EL (cell line): ENCODE measurements at regions not wholly inside any gene's neighbourhood (a gene's known extent, or its start where the extent isn't known, plus 50 kb on each side); places are given as distances from the start of the nearest gene placed in this dataset.
"Not testable (repeated sequence)": the region's sequence is repeated elsewhere in the genome, so short reads cannot be mapped to it uniquely, and the experiment has no call there.

Source experiments
- DNase-seq: peaks from one replicate; pipeline ENCODE4 v3.0.0-alpha.2; 2016

DNA sequence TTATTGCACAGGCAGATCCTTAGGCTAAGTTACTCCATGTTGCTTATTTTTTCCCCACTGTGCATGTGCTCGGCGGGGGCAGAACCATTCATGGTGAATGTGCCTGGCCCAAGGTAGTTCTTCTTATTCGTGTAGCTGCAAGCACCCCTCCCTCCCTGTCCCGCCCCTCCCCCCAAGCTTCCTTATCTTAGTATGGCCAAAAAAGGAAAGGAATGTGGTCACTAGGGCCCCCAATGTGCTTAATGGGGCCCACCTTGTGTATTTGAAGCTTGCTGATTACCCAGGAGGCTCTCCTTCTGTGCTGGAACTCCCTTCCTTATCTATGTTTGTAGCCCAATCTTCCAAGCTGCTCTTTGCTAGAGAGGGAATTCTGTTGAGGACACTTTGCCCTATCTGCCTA is 1259.7 kb upstream of the RAG2 start:
- no peak for DNase-seq

DNA sequence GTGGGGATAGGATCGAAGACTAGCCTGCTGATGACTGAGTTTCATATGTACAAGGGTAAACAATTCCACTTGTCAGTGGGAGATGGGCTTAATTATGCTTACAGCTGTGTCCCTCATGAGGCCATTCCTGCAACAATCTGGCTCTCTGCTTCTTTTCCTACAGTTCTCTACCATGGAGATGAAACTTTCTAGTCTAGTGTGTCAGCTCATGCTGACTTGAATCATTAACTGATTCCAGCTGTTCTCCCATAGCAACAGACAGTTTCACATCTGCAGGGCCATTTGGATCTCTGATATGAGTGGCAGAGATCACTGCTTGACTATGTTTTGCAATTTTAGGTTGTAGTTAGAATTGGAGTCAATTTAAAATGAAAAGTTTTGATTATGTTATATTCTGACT is 1251.7 kb upstream of the RAG2 start:
- DNase-seq, result no peak

DNA sequence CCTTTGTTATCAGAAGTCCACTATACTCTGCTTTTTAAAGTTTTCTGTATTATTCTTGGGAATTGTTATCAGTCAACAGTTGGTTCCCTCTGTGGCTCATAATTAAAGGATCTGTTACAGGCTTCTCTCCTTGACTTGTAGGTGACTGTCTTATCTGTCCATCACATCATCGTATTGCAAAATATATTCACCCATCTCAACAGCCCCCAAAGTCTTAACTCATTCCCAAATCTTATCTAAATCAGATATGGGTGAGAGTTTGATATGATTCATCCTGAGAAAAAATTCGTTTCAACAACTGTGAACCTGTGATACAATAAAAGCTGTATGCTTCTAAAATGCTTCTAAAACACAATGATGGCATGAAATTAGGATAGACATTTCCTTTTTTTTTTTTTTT is 1245.6 kb upstream of the RAG2 start:
- no peak for DNase-seq

DNA sequence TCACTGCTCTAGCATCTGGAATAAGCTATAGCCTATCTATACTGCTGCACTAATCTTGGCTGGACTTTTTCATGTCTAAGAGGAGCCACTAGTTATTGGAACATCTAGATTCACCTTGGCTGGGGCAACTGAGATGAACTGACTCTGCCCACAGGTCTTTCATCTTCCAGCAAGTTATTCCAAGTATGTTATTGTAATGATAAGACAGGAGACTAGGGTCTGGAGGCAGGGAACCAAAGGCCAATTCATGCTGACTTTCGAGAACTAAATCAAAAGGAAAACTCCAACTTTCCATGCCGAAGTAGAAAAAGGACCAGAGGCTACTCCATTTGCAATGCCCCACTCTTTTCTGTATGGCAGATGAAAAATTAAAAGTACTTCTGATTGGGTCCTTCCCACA is 1243.0 kb upstream of the RAG2 start:
- no peak for DNase-seq

DNA sequence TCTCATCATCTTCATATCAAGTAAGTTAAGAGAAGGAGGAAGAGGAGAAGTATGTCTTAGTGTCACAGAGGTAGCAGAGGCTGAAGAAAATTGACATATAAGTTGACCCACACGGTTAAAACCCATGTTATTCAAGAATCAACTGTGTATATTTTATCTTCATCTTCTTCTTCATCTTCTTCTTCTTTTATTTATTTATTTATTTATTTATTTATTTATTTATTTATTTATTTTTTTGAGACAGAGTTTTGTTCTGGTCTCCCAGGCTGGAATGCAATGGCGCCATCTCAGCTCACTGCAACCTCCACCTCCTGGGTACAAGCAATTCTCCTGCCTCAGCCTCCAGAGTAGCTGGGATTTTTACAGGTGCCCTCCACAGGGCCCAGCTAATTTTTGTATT is 1242.3 kb upstream of the RAG2 start:
- DNase-seq, result not testable (repeated sequence)

DNA sequence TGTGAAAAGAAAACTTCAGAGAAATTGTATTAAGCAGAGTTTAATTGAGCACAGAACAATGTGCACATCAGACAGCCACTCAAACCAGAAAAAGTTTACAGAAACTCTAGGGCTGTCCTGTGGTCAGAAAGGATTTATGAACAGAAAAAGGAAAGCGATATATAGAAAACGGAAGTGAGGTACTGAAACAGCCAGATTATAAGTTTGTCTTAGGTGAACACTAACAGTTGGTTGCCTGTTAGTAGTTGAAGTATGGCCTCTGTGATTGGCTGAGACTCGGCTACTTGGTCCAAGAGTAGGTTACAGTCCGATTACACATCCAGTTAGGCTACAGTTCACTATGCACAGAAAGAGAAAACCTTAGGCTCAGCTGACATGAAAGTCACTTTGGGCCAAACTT is 1232.5 kb upstream of the RAG2 start:
- DNase-seq, result no peak

DNA sequence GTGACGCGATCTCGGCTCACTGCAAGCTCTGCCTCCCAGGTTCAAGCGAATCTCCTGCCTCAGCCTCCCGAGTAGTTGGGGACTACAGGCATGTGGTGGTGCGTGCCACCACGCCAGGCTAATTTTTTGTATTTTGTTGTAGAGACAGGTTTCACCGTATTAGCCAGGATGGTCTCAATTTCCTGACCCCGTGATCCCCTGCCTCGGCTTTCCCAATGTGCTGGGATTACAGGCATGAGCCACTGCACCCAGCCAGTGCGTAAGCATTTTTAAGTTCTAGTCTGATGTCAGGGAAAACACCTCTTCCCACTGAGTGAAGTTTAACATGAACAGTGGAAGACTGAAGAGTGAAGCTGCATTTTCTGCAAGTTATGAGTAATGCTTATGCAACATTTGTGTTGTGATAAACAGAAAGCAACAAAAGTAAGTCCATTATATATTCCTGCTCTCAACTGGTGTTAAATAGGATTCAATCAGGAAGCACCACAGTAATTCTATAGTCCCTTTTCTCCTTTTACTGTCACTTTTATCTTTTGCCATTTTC is 1219.8 kb upstream of the RAG2 start:
- DNase-seq, result no peak

DNA sequence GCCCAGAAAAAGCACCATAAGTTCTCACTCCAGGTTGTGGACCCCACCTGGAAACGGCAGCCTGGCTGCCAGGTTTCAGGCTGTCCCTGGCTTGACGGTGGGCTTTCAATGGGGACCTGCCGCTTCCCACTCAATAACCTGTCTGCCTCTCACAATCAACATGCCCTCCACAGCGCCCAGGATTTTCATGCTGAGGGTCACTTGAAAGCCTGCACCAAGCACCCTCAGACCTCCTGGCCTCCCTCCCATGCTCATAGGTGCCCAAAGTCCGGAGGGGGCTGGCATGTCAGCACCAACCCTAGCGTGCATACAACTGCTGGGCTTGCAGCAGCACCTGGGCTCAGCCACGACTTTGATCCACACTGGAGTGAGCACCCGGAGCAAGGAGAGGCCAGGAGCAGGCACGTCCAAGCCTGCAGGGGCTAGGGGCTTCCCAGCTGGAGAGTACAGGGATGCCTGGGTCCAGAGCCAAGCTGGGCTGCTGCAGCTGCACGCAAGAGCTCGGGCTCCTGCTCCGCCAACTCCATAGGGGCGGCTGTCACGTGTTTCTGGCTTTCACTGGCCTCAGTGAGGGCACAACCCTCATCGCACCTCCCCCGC is 1214.3 kb upstream of the RAG2 start:
- DNase-seq, result no peak

DNA sequence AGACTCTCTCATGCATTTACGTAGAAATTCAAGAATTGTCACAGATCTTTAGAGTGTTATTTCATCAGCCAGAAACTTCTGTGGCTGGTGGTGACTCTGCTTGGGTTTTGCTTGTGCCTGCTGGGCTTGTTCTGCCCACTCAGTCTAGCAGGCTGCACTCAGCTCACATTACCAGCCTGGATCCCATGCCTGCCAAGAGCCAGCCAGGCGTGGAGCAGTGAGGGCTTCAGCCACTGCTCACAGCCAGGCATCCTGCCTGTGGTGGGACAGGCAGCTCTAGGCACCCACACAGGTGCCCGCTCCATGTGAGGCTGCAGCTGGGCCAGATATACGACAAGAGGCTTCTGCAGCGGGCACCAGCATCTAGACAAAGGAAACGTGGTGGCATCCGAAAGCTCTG is 1213.3 kb upstream of the RAG2 start:
- DNase-seq, result no peak

DNA sequence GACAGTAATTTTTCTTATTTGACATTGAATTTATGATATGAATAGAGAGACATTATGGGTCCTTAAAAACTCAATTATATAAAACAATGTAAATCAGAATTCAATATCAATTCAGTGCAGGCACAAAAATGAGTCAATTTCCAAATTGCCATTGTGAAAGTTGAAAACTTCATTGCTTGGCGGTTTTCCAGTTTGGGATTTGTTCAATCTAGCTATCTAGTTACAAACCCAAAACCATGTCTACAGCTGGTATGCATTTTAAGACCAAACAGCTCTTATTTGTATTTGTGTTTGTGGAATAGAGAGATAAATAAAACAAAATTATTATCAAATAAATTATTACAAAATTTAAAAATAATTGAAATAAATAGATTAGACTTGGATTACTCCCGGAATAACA is 1206.6 kb upstream of the RAG2 start:
- no peak for DNase-seq

DNA sequence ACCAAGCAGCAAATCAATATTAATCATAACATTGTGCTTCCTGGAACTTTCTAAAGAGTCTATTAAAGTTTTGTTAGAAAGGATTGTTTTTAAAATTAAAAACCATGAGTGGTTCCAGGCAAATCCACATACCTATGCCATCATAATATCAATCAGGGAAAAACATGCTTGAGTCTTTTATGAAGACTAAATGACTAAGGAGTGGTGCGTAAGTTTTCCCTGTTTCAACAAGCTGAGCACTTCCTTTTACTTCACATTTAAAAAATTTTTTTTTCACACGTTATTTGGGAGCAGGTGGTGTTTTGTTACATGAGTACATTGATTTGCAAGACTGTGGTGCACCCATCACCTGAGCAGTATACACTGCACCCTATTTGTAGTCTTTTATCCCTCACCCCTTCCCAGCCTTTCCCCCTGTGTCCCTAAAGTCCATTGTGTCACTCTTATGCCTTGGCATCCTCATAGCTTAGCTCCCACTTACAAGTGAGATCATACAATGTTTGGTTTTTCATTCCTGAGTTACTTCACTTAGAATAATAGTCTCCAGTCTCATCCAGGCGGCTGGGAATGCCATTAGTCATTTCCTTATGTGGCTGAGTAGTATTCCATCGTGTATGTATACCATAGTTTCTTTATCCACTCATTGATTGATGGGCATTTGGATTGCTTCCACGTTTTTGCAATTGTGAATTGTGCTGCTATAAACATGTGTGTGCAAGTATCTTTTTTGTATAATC is 1190.3 kb upstream of the RAG2 start:
- peak; percentile 93 for DNase-seq

DNA sequence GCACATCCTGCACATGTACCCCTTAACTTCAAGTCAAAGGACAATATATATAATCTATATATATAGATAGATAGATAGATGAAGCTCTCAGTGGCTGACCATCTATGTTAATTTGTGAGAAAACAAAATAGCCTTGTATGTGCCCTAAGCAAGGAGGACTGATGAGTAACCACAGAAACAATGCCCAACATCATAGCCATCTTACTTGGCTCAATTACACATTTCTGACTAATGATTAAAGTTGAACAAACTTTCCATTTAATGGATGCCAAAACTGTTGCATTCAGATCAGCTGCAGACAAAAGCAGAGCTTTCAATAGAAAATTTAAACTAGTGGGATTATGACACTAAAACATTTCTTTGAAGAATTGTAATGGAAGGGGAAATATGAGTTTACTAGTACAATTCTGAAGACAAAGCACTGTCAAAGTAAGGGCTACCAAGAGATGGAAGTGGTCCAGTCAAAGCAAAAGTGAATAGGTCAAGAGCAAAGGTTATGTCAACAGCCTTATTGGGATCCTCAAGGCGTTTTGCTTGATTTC is 1188.2 kb upstream of the RAG2 start:
- DNase-seq, result peak; percentile 69

DNA sequence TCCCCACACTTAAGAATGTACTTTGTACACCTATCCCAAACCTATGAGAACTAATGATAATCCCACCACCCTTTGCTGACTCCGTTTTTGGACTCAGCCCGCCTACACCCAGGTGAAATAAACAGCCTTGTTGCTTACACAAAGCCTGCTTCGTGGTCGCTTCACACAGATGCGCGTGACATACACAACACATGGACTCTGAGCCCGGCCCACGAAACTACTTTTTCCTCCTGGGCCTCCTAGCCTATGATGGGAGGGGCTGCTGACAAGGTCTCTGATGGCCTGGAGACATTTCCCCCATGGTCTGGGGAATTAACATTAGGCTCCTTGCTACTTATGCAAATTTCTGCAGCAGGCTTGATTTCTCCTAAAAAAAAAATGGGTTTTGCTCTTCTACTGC is 1176.4 kb upstream of the RAG2 start:
- no peak for DNase-seq

DNA sequence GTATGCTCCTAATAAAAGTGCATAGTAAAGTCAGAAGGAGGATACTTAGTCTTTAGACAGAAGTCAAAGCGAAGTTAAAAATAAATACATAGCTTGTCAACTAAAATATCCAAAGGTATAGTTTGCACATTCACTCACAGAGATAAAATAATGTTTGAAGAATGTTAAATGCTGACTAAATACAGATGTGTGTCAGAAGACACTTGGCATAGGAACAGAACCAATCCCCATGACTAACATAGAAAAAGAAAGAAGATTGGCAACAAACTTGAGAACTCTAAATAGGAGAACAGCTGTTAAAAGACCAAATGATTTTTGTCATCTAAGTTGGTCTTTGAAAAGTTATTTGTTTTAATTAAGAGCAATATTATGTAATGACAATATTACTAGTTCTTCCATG is 1172.1 kb upstream of the RAG2 start:
- no peak for DNase-seq

DNA sequence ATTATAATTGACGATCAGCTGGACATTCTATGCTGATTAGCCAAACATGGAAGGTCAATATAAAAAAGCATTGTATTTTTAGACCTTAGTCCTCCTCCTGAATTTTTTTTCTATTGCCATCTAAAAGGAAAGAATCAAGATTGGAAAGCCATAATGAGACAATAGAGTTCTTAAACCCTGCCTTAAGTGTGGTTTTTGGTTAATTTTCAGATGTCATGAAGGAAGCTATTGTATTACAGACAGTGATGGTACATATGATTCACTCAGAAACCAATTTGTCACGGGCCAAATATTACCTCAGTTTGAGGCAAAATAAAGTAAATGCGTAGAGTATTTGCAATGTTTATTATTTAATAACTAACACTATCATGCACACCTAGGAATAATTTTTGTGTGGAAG is 1164.0 kb upstream of the RAG2 start:
- DNase-seq, result no peak

DNA sequence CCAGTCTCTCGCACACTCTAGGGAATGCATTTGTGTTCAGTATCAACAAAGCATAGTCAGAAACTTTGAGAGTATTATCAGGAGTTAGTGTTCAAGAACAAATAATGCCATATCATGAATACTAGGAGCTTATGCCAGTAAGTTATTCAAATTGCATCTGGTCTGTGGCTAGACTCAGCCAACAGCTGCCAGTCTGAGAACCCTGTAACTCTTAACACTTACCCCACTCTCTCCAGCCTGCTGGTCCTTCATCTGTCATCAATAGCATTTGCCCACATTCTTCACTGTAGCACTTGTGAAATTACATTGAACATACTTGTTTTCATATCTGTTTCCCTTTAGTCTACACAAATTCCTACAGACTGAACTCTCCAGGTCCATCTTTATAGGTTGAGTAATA is 1157.5 kb upstream of the RAG2 start:
- no peak for DNase-seq

DNA sequence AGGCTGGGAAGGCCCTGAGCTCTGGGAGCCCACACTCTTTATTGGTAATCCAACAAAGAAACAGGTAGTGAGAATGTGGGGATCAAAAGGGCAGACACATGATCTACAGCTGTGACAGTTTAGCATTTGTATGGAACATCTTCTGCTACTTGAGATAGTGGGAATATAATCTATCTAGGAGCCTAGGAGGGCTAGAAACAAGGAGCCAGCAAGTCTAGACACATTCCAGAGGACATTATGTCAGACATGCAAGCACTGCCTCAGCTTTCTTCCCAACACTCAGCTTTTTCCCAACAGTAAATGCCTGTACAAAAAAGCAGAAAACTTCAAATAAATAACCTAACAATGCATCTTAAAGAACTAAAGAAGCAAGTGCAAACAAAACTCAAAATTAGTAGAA is 1150.6 kb upstream of the RAG2 start:
- DNase-seq, result no peak

DNA sequence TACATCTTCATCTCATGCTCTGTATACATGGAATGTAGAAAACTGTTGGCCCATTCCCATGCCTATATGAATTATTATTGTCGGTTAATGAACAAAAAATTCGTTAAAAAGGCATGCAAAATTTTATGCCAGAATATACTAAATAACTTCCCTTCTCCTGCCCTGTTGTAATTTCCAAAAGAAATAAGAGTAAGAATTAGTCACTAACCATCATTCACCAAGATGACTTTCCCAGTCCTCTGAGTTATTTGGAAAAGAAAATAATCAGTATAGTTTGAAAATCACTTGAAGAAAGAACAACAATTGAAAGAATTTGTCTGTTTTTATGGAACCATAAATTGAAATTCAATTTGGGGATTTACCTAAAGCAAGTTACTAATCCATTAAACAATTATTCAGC is 1149.1 kb upstream of the RAG2 start:
- DNase-seq, result no peak

DNA sequence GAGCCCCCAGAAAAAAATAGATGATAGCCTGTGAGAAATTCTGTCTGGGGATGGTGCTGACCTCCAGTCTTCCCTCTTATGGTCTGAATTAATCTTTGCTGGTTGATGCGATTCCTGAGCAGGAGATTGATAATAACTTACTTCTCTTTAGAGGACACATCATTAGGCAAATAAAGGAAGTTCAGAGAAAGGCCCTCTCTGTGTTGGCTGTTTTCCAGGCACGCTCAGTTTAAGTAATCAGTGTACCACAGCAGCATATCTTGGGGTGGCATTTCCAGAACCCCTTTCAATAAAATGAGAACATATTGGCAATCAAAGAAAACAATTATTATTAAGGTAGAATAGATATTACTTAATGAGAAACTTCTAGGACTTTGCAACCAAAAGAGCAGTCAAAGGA is 1129.3 kb upstream of the RAG2 start:
- no peak for DNase-seq

DNA sequence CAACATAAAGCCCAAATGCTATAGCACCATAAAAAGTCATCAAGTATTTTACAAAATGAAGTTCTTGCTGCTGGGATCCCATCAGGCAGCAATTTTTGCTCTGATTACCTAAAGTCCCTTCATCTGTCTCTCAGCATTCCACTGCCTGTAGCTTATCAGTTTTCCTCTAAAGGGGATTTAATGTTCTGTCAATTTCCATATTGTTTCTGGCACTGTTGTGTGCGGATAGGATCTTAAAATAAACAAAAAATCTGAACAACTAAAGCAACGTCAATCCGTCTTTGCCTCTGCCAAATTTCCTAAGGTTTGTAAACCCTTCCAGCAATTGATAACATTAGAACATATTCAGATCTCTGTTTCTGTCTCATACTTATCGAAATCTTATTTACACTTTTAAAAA is 1126.3 kb upstream of the RAG2 start:
- no peak for DNase-seq

DNA sequence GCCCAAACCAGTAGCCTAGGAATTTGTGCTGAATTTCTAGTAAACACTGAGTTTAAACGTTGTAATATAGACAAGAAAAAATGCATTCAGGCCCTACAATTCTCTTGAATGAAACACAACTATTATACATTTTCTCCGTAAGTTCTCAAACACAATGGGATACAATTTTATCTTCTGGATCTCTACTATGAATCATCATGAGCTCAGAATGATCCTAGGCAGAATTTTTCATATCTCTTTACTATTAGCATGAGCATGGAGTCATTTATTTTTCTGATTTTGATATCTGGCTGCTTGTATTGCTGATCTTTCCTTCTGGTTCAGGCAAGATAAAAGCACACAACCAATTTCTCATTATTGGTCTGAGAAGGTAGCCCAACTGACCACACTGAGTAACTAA is 1123.4 kb upstream of the RAG2 start:
- peak; percentile 18 for DNase-seq

DNA sequence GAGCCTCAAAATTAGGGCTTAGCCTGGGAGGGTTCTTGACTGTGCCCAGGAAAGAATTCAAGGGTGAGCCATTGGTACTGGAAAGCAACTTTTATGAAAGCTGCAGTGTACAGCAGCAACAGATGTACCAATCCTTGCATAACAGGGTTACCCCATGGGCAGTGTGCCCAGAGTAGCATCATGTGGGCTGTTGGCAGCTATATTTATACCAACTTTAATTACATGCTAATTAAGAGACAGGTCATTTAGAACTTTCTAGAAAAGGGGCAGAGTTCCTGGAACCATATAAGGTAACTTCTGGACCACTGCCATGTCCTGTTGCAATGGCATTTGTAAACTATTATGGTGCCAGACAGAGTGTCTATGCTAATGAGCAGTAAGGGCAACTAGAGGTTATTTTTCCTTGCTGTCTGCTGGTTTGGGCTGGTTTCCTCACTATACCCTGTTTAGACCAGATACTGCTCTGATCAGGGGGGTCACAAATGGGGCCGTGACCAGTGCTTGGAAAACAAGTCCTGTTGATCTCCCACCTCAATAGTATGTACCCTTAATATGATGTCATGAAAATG is 1120.5 kb upstream of the RAG2 start:
- DNase-seq, result no peak

DNA sequence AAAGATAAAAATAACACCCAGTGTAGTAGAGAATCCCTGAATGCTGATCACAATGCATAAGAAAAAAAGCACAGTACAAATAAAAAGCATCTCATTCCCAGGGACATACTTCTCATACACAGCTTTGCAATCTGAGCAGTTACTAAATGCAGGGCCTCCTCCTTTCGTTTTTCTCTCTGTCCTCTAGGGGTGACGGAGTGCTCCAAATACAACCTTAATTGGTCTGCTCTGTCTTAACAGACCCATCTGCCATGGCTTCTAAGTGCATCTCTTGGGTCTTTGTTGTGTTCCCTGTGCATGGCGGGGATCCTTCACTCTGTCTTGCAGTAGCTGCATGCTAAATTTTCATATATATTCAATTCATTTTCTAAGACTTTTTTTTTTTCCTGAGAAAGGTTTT is 1114.2 kb upstream of the RAG2 start:
- DNase-seq, result peak; percentile 17

DNA sequence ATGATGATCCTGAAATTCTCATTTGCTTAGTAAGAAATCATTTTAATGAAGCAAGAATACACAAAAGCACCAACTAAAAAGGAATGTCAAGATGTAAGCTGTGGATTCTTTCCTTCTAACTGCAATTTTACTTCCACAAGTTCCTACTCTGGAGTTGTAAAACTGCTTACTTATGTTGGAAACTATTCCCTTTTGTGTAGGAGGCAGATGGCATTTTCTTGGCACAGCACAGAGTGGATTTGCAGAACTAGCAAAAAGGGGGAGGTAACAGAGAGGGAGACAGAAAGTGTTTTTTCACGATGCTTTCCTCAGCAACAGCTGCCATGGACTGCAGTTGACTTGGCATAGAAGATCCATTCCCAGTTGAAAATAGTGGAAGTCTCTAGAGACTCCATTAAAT is 1112.0 kb upstream of the RAG2 start:
- peak; percentile 4 for DNase-seq
